Fibroblast of lung (primary cell): ENCODE measurements at regions not wholly inside any gene's neighbourhood (a gene's known extent, or its start where the extent isn't known, plus 50 kb on each side); places are given as distances from the start of the nearest gene placed in this dataset.

Source experiments
- EZH2 ChIP-seq: IDR thresholded peaks from 2 replicates; pipeline ENCODE4 v1.5.1; 2012; ENCODE audit warnings: low read length, control low read depth, mild to moderate bottlenecking; ENCODE audit errors: missing control alignments
- TF ChIP-seq, protein P1 (sequence below), 2 donors: IDR thresholded peaks in 1 of 2; conservative IDR thresholded peaks in 1 of 2; 1 replicate in 1 of 2; 2 replicates in 1 of 2; pipeline ENCODE4 v1.5.1; 2011 to 2012; ENCODE audit warnings: low read length in 2 of 2, control low read depth in 1 of 2, inconsistent platforms in 1 of 2, low read depth in 1 of 2, mild to moderate bottlenecking in 1 of 2

DNA sequence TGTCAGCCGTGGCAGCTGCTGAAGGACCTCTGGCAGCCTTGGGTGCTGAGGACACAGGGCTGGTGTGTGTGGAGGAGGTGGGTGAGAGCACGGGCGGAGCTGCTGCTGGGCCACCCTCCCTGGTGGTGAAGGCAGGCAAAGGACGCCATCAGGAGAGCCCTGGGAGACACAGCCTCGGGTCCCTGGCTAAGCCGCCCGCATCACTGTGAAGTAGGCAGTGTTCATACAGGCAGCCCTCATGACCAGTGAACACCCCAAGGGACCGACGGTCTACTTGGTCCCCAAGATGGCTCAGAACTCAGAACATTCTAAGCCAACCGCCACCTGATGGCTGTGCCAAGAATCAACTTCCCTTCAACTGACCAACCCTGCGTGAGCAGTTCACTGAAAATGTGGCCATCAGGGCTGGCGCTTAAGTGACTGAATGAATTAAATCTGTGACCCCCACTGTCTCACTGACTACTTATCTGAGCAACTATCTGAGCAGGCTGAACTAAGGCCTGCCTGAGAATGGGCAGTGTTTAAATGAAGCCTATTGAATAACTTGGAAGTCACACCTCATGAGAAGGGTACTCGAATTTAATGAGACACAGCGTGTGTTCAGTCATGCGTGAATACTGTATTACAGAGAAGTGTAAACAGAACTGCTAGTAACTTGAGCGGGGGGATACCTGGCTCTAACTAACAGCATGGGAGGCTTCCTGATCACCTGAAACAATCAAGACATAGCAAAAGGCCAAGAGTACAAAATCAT, 54.7 kb upstream of the SIMC1 start:
- TF ChIP-seq, protein P1, sequence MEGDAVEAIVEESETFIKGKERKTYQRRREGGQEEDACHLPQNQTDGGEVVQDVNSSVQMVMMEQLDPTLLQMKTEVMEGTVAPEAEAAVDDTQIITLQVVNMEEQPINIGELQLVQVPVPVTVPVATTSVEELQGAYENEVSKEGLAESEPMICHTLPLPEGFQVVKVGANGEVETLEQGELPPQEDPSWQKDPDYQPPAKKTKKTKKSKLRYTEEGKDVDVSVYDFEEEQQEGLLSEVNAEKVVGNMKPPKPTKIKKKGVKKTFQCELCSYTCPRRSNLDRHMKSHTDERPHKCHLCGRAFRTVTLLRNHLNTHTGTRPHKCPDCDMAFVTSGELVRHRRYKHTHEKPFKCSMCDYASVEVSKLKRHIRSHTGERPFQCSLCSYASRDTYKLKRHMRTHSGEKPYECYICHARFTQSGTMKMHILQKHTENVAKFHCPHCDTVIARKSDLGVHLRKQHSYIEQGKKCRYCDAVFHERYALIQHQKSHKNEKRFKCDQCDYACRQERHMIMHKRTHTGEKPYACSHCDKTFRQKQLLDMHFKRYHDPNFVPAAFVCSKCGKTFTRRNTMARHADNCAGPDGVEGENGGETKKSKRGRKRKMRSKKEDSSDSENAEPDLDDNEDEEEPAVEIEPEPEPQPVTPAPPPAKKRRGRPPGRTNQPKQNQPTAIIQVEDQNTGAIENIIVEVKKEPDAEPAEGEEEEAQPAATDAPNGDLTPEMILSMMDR (conservative IDR thresholded peaks at IDR 0.05 in 1 of 2, IDR thresholded peaks at IDR 0.05 in 1 of 2; ENCODE audit: low read depth in 1 of 2, low read length in 2 of 2): no peak
- TF ChIP-seq EZH2: no peak
